HG02885 (cell line): ENCODE measurements at regions not wholly inside any gene's neighbourhood (a gene's known extent, or its start where the extent isn't known, plus 50 kb on each side); places are given as distances from the start of the nearest gene placed in this dataset.
"Not testable (repeated sequence)": the region's sequence is repeated elsewhere in the genome, so short reads cannot be mapped to it uniquely, and the experiment has no call there.

Source experiments
- ATAC-seq: cut with Tn5 transposase; IDR thresholded peaks from one replicate; pipeline ENCODE4 v1.9.1; 2021; ENCODE audit warnings: mild to moderate bottlenecking; ENCODE audit not compliant: unreplicated experiment, poor library complexity

GRCh38 chrX:104392350-104392749 lies 137.6 kb upstream of the ESX1 start:
- no peak for ATAC-seq

GRCh38 chrX:104391906-104392305 lies 137.2 kb upstream of the ESX1 start:
- ATAC-seq, result no peak

GRCh38 chrX:104376937-104377336 lies 122.2 kb upstream of the ESX1 start:
- ATAC-seq, result no peak

- ATAC-seq, result no peak
These were observed 117.8 kb upstream of the ESX1 start for GRCh38 chrX:104372547-104372946.

- ATAC-seq, result no peak
These were observed 115.4 kb upstream of the ESX1 start for GRCh38 chrX:104370089-104370488.

GRCh38 chrX:104360774-104361173 lies 106.0 kb upstream of the ESX1 start:
- not testable (repeated sequence) for ATAC-seq

GRCh38 chrX:104359124-104359523 lies 104.4 kb upstream of the ESX1 start:
- ATAC-seq, result no peak

- ATAC-seq, result no peak
These were observed 96.5 kb upstream of the ESX1 start for GRCh38 chrX:104351173-104351769.

- ATAC-seq, result no peak
These were observed 93.1 kb upstream of the ESX1 start for GRCh38 chrX:104347860-104348259.

- ATAC-seq, result peak; percentile 94
These were observed 88.8 kb upstream of the ESX1 start for GRCh38 chrX:104343428-104344129.

GRCh38 chrX:104342065-104342464 lies 87.3 kb upstream of the ESX1 start:
- no peak for ATAC-seq

GRCh38 chrX:104335756-104336155 lies 81.0 kb upstream of the ESX1 start:
- ATAC-seq, result no peak

GRCh38 chrX:104334971-104335370 lies 80.2 kb upstream of the ESX1 start:
- no peak for ATAC-seq

GRCh38 chrX:104330966-104331365 lies 76.2 kb upstream of the ESX1 start:
- no peak for ATAC-seq

- ATAC-seq, result no peak
These were observed 75.0 kb upstream of the ESX1 start for GRCh38 chrX:104329731-104330130.

GRCh38 chrX:104325213-104325585 lies 70.5 kb upstream of the ESX1 start:
- ATAC-seq, result no peak

- ATAC-seq, result no peak
These were observed 69.9 kb upstream of the ESX1 start for GRCh38 chrX:104324461-104325212.

- no peak for ATAC-seq
These were observed 64.6 kb upstream of the ESX1 start for GRCh38 chrX:104319346-104319745.

GRCh38 chrX:104318330-104319009 lies 63.7 kb upstream of the ESX1 start:
- ATAC-seq, result no peak

- no peak for ATAC-seq
These were observed 62.0 kb upstream of the ESX1 start for GRCh38 chrX:104316739-104317138.

- ATAC-seq, result no peak
These were observed 60.8 kb upstream of the ESX1 start for GRCh38 chrX:104315555-104315954.
